ENCODE measurements at regions not wholly inside any gene's neighbourhood (a gene's known extent, or its start where the extent isn't known, plus 50 kb on each side); places are given as distances from the start of the nearest gene placed in this dataset.

DNA sequence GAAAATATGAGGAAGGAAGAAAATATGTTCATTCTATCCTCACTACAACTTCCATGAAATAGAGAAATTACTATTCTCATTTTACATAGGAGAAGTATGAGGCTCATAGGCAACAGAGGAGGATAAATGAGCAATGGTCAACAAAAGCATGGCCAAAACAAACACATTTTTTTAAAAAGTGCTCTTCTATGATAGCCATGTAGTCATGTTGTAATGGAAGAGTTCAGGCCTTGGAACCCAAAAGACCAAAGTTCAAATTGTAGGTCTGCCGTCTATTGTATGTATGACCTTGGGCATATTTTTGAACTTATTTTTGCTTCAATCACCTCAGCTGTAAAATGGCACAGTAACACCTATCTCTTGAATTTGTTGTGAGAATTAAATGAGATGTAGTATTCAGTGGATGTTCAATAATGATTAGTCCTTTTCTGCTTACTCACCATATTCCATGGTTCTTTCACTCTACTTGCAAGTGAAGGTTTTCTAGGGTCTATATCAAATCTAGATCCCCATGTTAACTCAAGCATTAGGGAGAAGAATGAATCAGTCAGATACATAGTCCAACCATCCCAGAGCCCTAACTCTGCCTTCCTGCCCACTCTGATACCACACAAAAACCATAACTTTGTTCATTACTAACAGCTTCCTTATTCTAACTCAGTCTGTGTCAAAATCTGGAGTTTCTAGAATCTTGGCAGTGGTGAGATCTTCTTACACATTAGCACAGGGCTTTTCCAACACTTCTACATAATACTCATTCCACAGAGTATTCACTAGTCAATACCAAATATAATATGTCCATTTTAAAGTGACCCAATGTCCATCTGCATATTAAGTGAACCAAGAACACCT lies 353.2 kb downstream of the PLPP3 start:
- no peak for DNase-seq (ENCODE audit: low read depth)
- no peak overlapping the region for H3K4me3 ChIP-seq (ENCODE audit: low read depth, low read length)
- TF ChIP-seq, protein P1, sequence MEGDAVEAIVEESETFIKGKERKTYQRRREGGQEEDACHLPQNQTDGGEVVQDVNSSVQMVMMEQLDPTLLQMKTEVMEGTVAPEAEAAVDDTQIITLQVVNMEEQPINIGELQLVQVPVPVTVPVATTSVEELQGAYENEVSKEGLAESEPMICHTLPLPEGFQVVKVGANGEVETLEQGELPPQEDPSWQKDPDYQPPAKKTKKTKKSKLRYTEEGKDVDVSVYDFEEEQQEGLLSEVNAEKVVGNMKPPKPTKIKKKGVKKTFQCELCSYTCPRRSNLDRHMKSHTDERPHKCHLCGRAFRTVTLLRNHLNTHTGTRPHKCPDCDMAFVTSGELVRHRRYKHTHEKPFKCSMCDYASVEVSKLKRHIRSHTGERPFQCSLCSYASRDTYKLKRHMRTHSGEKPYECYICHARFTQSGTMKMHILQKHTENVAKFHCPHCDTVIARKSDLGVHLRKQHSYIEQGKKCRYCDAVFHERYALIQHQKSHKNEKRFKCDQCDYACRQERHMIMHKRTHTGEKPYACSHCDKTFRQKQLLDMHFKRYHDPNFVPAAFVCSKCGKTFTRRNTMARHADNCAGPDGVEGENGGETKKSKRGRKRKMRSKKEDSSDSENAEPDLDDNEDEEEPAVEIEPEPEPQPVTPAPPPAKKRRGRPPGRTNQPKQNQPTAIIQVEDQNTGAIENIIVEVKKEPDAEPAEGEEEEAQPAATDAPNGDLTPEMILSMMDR (IDR thresholded peaks at IDR 0.05; ENCODE audit: low read depth, low read length, missing control alignments): no peak

DNA sequence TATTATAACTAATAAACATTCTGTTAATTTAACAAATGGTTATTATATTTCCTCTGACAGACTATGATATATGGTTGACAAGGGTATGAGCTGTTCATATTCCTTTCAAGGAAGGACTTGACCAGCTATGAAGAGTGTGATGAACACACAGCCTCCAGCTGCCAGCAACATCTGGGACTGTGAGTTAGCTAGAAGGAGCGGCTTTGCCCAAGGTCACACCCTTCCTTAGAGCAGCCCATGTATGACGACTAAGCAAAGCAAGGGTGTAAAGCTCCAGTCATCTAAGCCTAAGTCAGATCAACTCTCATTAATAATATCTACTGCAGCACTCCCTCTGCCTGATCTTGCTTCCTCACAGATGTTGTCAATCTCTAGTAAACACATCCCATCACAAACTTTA lies 355.4 kb downstream of the PLPP3 start:
- TF ChIP-seq, protein P1 (IDR thresholded peaks at IDR 0.05; ENCODE audit: low read depth, low read length, missing control alignments): no peak
- no peak for DNase-seq (ENCODE audit: low read depth)
- H3K4me3 ChIP-seq (ENCODE audit: low read depth, low read length): no peak overlapping the region

DNA sequence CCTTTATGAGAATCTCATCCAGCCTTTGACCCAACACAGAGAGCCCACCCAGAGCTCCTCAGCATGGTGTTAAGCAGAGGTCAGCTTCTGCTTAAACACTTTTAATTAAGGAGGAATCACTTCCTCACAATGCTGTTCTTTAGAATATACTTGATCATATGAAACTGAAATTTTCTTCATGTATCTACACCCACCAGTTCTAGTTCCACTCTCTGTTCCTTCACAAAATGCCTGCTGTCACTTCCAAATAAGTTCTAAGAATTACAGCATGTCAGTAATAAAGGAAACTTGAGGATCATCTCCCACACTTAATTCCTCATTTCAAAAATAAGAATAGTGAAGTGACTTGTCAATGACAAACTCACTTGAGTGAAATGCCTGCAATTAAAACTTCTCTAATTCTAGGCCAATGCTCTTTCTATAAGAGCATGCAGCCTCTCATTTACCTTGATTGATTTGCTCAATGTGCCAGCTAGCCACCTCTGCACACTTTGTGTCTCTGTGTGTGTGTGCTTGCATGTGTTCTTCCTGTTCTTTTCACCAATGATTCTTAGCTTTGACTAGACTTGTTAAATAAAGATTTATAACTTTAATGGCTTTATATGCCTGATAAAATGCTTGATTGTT lies 356.3 kb downstream of the PLPP3 start:
- H3K4me3 ChIP-seq (ENCODE audit: low read depth, low read length): no peak overlapping the region
- TF ChIP-seq, protein P1 (IDR thresholded peaks at IDR 0.05; ENCODE audit: low read depth, low read length, missing control alignments): no peak
- DNase-seq (ENCODE audit: low read depth): no peak

DNA sequence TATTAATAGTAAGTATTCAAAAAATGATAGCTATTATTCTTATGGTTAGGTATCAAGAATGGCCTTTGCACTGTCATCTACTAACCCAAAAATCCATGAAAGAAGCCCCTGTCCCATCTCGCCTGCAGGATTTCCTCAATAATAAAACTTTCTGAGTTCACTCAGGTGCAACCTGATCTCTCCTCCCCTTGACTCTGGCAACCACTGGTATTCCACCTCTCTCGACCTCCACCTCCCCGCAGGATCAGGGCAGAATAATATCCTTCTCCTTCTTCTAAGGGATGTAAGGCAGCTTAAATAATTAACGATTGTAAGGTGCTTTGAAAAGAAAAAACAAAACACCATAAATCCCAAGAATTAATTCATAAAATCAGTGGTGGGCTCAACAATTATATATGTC lies 359.3 kb downstream of the PLPP3 start:
- H3K4me3 ChIP-seq (ENCODE audit: low read depth, low read length): no peak overlapping the region
- TF ChIP-seq, protein P1 (IDR thresholded peaks at IDR 0.05; ENCODE audit: low read depth, low read length, missing control alignments): no peak
- DNase-seq (ENCODE audit: low read depth): no peak

DNA sequence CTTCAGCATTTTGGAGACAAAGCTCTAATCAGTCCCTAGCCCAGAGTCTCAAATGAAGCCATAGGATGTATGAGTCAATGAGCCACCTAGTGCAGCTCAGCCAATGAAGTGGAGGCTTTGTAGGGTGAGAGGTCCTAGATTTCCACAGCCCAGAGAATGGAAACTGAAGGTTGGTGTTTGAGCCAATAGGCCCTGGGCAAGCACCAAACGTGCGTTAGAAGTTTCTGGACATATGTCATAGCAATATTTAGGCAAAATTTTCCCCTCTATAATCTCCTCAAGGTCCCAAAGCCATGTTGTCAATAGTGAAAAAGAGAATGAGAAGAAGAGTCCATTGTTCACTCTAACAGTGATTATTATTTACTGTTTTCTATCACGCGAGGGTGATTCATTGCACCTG lies 361.3 kb downstream of the PLPP3 start:
- DNase-seq (ENCODE audit: low read depth): no peak
- TF ChIP-seq, protein P1 (IDR thresholded peaks at IDR 0.05; ENCODE audit: low read depth, low read length, missing control alignments): no peak
- H3K4me3 ChIP-seq (ENCODE audit: low read depth, low read length): no peak overlapping the region

DNA sequence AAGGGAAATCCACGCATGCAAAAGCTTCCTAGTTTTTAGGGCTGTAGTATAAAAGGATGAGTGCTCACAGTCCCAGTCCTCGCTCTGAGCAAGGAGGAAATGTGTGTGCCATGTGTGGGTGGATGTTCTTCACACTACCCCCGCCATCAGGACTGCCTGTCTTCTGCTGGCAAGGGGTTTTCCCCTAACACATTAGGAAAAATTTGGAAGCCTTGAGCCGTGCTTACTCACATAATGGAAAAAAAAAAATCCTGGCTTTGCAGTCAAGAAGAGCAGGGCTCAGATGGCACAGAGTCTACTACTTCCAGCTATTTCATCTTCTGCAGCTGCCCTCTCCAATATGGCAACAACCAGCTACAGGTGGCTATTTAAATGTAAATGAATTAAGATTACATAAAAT lies 363.1 kb downstream of the PLPP3 start:
- no peak for DNase-seq (ENCODE audit: low read depth)
- TF ChIP-seq, protein P1 (IDR thresholded peaks at IDR 0.05; ENCODE audit: low read depth, low read length, missing control alignments): no peak
- H3K4me3 ChIP-seq (ENCODE audit: low read depth, low read length): no peak overlapping the region

All from GM12864 (cell line).